Thyroid gland (tissue), 4 donors: ENCODE measurements at regions not wholly inside any gene's neighbourhood (a gene's known extent, or its start where the extent isn't known, plus 50 kb on each side); places are given as distances from the start of the nearest gene placed in this dataset.

ENCODE experiments used
- DNase-seq, 2 donors: peaks; one replicate each; pipeline ENCODE4 v3.0.0-alpha.2; 2019
- H3K27ac ChIP-seq, 3 donors: fragments of 200-600 bp; sonication (generic); 1 replicate in 2 of 3; 2 replicates in 1 of 3; pipeline ENCODE4 v1.5.1; 2016 to 2019; ENCODE audit warnings: mild to moderate bottlenecking in 1 of 3, moderate library complexity in 1 of 3
- H3K27me3 ChIP-seq: fragments of 200-600 bp; sonication (generic); one replicate; pipeline ENCODE4 v1.5.1; 2019
- H3K36me3 ChIP-seq, 2 donors: fragments of 200-600 bp; sonication (generic); one replicate each; pipeline ENCODE4 v1.5.1; 2016 to 2019
- H3K4me1 ChIP-seq, 2 donors: fragments of 200-600 bp; sonication (generic); one replicate each; pipeline ENCODE4 v1.5.1; 2017 to 2019
- H3K4me3 ChIP-seq, 3 donors: fragments of 200-600 bp; sonication (generic); replicated peaks in 1 of 3; 1 replicate in 2 of 3; 2 replicates in 1 of 3; pipeline ENCODE4 v1.5.1; 2016; ENCODE audit warnings: mild to moderate bottlenecking in 1 of 3
- H3K9me3 ChIP-seq: fragments of 200-600 bp; sonication (generic); one replicate; pipeline ENCODE4 v1.5.1; 2017
- CTCF ChIP-seq, 6 experiments: fragments of 200-600 bp in 3 of 6; fragments of 450-650 bp in 3 of 6; sonication (generic) in 3 of 6; IDR thresholded peaks; one replicate each; pipeline ENCODE4 v1.5.1; 2016 to 2019; ENCODE audit warnings: antibody characterized with exemption in 6 of 6, mild to moderate bottlenecking in 2 of 6, inconsistent platforms in 1 of 6, moderate library complexity in 1 of 6
- POLR2A ChIP-seq, 2 donors: fragments of 450-650 bp; IDR thresholded peaks; one replicate each; pipeline ENCODE4 v1.6.1; 2017; ENCODE audit warnings: antibody characterized with exemption in 2 of 2, mild to moderate bottlenecking in 2 of 2, moderate library complexity in 1 of 2
- WGBS, 2 donors: methylation state at CpG; one replicate each; pipeline ENCODE4 v1.1.5; 2017; 5-methylcytosine and 5-hydroxymethylcytosine counted together
- intact Hi-C: fragments of 100-400 bp; cut with DNase I; formaldehyde crosslinking; loops from one replicate; pipeline ENCODE4 v1.15.1; 2023

DNA sequence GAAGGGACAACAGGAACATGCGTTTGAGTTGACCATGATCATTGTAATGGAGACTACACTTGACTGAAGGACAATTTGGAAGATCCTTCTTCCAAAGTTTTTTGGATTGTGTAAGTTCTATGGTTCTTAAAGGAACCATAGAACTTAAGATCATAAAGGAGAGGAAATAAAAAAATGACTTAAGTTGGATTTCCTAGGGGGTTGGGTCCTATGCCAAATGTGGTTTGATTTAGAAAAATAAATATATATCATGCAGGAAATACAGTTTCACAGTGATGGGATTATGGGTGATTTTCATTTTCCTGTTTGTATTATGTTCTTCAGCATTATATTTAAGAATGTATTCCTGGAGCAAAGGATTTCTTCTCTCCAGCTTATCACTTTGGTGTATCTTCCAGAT is 305.5 kb upstream of the DPH6 start:
- intact Hi-C loops = no loop called here
- Histone ChIP-seq H3K4me3 (no peak overlapping the region), H3K9me3 (no peaks in the 10 kb centered on the region), H3K27me3 (no peaks in the 10 kb centered on the region), H3K36me3 (no peaks in the 10 kb centered on the region), H3K27ac (no peak overlapping the region), H3K4me1 (no peaks in the 10 kb centered on the region)
- DNase-seq = no peak
- no peak for TF ChIP-seq CTCF (IDR thresholded peaks at IDR 0.05)
- no peak for TF ChIP-seq POLR2A (IDR thresholded peaks at IDR 0.05)
- WGBS, 2 donors = 39 to 95% methylated on average over 1 of the region's 1 CpG

DNA sequence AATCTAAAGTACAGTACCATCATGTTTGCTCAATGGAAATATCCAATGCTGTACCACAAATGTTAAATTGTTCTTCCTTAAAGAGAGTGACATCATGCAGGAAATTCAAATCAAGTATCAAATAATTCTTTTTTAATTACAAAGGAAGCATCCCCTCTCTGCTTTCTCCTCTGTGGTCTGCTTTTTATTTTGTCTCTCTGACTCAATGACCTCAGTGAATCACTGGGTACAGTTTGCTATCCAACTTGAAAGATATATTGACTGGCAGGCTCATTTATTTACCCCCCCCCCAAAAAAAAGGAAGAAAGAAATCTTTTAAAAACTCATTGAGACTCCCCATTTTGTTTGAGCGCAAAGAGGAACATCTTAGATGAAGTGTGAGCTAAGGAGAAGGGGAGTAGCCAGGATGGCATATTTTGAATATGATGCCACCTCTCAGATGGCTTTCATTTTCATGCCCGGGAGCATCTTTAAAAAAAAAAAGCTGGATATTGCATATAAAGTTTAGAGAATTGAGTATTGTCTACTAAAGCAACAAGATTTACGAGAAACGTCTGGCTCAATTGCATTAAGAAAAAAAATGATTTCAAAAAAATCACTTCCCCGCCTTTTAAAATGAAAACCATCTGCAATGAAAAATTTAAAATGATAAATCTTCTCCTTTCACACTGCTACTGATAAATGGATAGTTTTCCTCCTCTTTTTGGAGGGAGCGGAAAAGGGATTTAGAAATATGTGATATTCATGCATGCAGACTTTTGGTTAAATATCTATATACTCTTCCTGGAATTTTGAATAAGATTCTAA is 307.1 kb upstream of the DPH6 start:
- no peak for DNase-seq
- Histone ChIP-seq H3K36me3 (no peaks in the 10 kb centered on the region), H3K27me3 (no peaks in the 10 kb centered on the region), H3K4me3 (no peak overlapping the region), H3K27ac (no peak overlapping the region), H3K4me1 (no peaks in the 10 kb centered on the region), H3K9me3 (no peaks in the 10 kb centered on the region)
- intact Hi-C loops = no loop called here
- 76 to 87% methylated on average over 6 of the region's 6 CpGs for WGBS, 2 donors
- TF ChIP-seq CTCF (IDR thresholded peaks at IDR 0.05) (no peak), POLR2A (IDR thresholded peaks at IDR 0.05) (no peak)

DNA sequence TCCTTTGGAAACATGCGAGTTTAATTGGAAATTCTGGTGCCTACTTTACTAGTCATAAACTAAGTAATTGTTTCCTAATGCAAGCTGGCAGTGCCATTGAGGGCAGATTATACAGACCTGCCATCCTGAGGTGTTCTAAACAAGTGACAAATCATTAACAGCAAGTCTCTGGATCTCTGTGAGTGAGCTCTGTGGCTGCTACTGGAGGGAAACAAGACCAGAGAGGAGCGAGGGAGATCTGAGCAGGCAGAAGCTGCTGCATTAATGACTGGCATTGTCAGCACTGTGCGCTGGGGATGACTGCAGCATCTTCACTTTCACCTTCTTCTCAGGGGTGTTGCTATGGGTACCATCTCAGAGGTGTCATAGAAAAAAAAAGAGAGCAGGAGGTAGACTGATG is 308.4 kb upstream of the DPH6 start:
- no peaks in the 10 kb centered on the region for H3K36me3 ChIP-seq
- no peak for DNase-seq
- TF ChIP-seq CTCF (IDR thresholded peaks at IDR 0.05) = no peak
- no peak for TF ChIP-seq POLR2A (IDR thresholded peaks at IDR 0.05)
- H3K4me3 ChIP-seq = no peak overlapping the region
- H3K27ac ChIP-seq = no peak overlapping the region
- intact Hi-C loops = no loop called here
- no peaks in the 10 kb centered on the region for H3K4me1 ChIP-seq
- H3K9me3 ChIP-seq = no peaks in the 10 kb centered on the region
- WGBS, 2 donors = 84 to 97% methylated on average over 3 of the region's 3 CpGs
- no peaks in the 10 kb centered on the region for H3K27me3 ChIP-seq

DNA sequence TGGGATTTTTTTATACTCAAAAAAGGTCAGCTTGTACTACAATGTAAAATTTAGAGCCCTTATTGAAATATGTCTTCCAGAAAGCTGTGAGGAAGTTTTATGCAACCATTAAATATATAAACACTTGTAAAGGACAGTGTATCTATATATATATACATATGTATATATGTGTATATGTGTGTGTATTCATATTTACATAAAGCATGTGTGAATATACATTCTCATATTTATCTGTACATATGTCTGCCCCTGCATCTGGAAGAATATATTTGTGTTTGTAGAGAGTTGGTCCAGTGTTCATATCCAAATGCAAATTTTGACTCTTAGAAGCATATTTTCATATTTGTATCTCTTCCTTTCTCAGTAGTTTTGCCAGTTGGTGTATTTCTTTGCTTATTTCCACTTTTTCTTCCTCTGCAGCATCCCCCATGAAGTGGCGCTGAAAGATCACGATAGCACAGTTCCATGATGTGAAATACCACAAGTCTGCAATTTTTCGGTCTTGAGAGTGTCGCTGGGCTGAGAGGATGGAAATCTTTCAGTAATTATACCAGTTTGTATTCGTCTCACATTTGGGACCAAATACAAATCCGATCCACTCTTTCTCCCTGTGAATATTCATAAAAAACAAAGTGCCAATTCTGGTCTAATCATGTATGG is 311.7 kb upstream of the DPH6 start:
- 90 to 94% methylated on average over 6 of the region's 6 CpGs for WGBS, 2 donors
- no peak for DNase-seq
- Histone ChIP-seq H3K4me3 (no peak overlapping the region), H3K27ac (no peak overlapping the region), H3K27me3 (no peaks in the 10 kb centered on the region), H3K9me3 (no peaks in the 10 kb centered on the region), H3K4me1 (no peaks in the 10 kb centered on the region), H3K36me3 (no peaks in the 10 kb centered on the region)
- intact Hi-C loops = no loop called here
- TF ChIP-seq POLR2A (IDR thresholded peaks at IDR 0.05) (no peak), CTCF (IDR thresholded peaks at IDR 0.05) (no peak)

DNA sequence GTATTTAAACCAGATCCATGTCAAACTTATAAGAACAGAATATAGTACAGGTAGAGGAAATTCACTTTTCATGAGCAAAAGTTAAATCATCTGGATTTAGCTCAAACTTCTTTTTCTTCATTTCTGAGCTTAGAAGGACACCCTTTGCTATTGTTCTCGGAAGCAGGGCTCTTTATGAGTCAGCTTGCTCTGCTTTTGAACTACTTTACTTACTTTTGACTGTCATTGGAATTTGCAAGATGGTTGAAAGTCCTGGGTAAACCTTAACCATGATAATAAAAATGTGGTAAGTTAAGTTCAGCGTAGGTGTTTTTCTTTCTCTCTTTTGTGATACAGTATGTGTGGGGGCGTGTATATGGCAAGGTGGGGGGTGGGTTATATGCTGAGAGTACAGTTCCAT is 312.7 kb upstream of the DPH6 start:
- intact Hi-C loops = no loop called here
- Histone ChIP-seq H3K27me3 (no peaks in the 10 kb centered on the region), H3K4me3 (no peak overlapping the region), H3K27ac (no peak overlapping the region), H3K9me3 (no peaks in the 10 kb centered on the region), H3K4me1 (no peaks in the 10 kb centered on the region), H3K36me3 (no peaks in the 10 kb centered on the region)
- no peak for DNase-seq
- TF ChIP-seq CTCF (IDR thresholded peaks at IDR 0.05) (no peak), POLR2A (IDR thresholded peaks at IDR 0.05) (no peak)
- 86 to 89% methylated on average over 3 of the region's 3 CpGs for WGBS, 2 donors
